ENCODE measurements at regions not wholly inside any gene's neighbourhood (a gene's known extent, or its start where the extent isn't known, plus 50 kb on each side); places are given as distances from the start of the nearest gene placed in this dataset.

GRCh38 chr9:116078640-116079039, 75.0 kb upstream of the PAPPA start:
- Histone ChIP-seq H3K27me3 (ENCODE audit: insufficient read depth, low read length) (no peaks in the 10 kb centered on the region), H3K4me1 (ENCODE audit: control insufficient read depth, insufficient read depth, low read length, unreplicated experiment) (peaks cover 22% of the 10 kb centered on the region), H3K79me2 (ENCODE audit: control insufficient read depth, insufficient read depth, low read length, unreplicated experiment) (no peaks in the 10 kb centered on the region), H3K36me3 (ENCODE audit: insufficient read depth, low read length) (no peaks in the 10 kb centered on the region), H3K27ac (ENCODE audit: low read depth, low read length) (no peak overlapping the region), H3K4me3 (ENCODE audit: low read depth, low read length) (no peak overlapping the region), H2AFZ (ENCODE audit: low read length, unreplicated experiment) (no peak overlapping the region)

GRCh38 chr9:116080561-116080960, 73.0 kb upstream of the PAPPA start:
- Histone ChIP-seq H3K27ac (ENCODE audit: low read depth, low read length) (no peak overlapping the region), H3K36me3 (ENCODE audit: insufficient read depth, low read length) (no peaks in the 10 kb centered on the region), H3K4me1 (ENCODE audit: control insufficient read depth, insufficient read depth, low read length, unreplicated experiment) (peaks cover 3% of the 10 kb centered on the region), H3K79me2 (ENCODE audit: control insufficient read depth, insufficient read depth, low read length, unreplicated experiment) (no peaks in the 10 kb centered on the region), H2AFZ (ENCODE audit: low read length, unreplicated experiment) (no peak overlapping the region), H3K27me3 (ENCODE audit: insufficient read depth, low read length) (no peaks in the 10 kb centered on the region), H3K4me3 (ENCODE audit: low read depth, low read length) (no peak overlapping the region)

GRCh38 chr9:116081435-116082115, 72.0 kb upstream of the PAPPA start:
- Histone ChIP-seq H3K27ac (ENCODE audit: low read depth, low read length) (no peak overlapping the region), H3K27me3 (ENCODE audit: insufficient read depth, low read length) (no peaks in the 10 kb centered on the region), H2AFZ (ENCODE audit: low read length, unreplicated experiment) (no peak overlapping the region), H3K4me1 (ENCODE audit: control insufficient read depth, insufficient read depth, low read length, unreplicated experiment) (peaks cover 2% of the 10 kb centered on the region), H3K36me3 (ENCODE audit: insufficient read depth, low read length) (no peaks in the 10 kb centered on the region), H3K79me2 (ENCODE audit: control insufficient read depth, insufficient read depth, low read length, unreplicated experiment) (no peaks in the 10 kb centered on the region), H3K4me3 (ENCODE audit: low read depth, low read length) (no peak overlapping the region)

GRCh38 chr9:116083837-116084236, 69.8 kb upstream of the PAPPA start:
- H3K27ac ChIP-seq (ENCODE audit: low read depth, low read length): no peak overlapping the region
- H2AFZ ChIP-seq (ENCODE audit: low read length, unreplicated experiment): no peak overlapping the region
- H3K4me3 ChIP-seq (ENCODE audit: low read depth, low read length): no peak overlapping the region
- H3K36me3 ChIP-seq (ENCODE audit: insufficient read depth, low read length): no peaks in the 10 kb centered on the region
- no peaks in the 10 kb centered on the region for H3K27me3 ChIP-seq (ENCODE audit: insufficient read depth, low read length)
- H3K4me1 ChIP-seq (ENCODE audit: control insufficient read depth, insufficient read depth, low read length, unreplicated experiment): peaks cover 19% of the 10 kb centered on the region
- no peaks in the 10 kb centered on the region for H3K79me2 ChIP-seq (ENCODE audit: control insufficient read depth, insufficient read depth, low read length, unreplicated experiment)

- H3K27ac ChIP-seq (ENCODE audit: low read depth, low read length): no peak overlapping the region
- H3K79me2 ChIP-seq (ENCODE audit: control insufficient read depth, insufficient read depth, low read length, unreplicated experiment): no peaks in the 10 kb centered on the region
- H3K36me3 ChIP-seq (ENCODE audit: insufficient read depth, low read length): no peaks in the 10 kb centered on the region
- no peak overlapping the region for H2AFZ ChIP-seq (ENCODE audit: low read length, unreplicated experiment)
- no peak overlapping the region for H3K4me3 ChIP-seq (ENCODE audit: low read depth, low read length)
- H3K4me1 ChIP-seq (ENCODE audit: control insufficient read depth, insufficient read depth, low read length, unreplicated experiment): peaks cover 21% of the 10 kb centered on the region
- no peaks in the 10 kb centered on the region for H3K27me3 ChIP-seq (ENCODE audit: insufficient read depth, low read length)
Observed at GRCh38 chr9:116084497-116084896, 69.1 kb upstream of the PAPPA start.

GRCh38 chr9:116087246-116087645, 66.3 kb upstream of the PAPPA start:
- Histone ChIP-seq H2AFZ (ENCODE audit: low read length, unreplicated experiment) (no peak overlapping the region), H3K27me3 (ENCODE audit: insufficient read depth, low read length) (no peaks in the 10 kb centered on the region), H3K4me1 (ENCODE audit: control insufficient read depth, insufficient read depth, low read length, unreplicated experiment) (peaks cover 21% of the 10 kb centered on the region), H3K36me3 (ENCODE audit: insufficient read depth, low read length) (no peaks in the 10 kb centered on the region), H3K4me3 (ENCODE audit: low read depth, low read length) (0 out of 2 replicates have a peak overlapping the region, but pooled peaks have one; percentile 17), H3K79me2 (ENCODE audit: control insufficient read depth, insufficient read depth, low read length, unreplicated experiment) (no peaks in the 10 kb centered on the region), H3K27ac (ENCODE audit: low read depth, low read length) (peak overlapping the region; percentile 88)

GRCh38 chr9:116087751-116088194, 65.8 kb upstream of the PAPPA start:
- Histone ChIP-seq H3K27me3 (ENCODE audit: insufficient read depth, low read length) (no peaks in the 10 kb centered on the region), H2AFZ (ENCODE audit: low read length, unreplicated experiment) (no peak overlapping the region), H3K79me2 (ENCODE audit: control insufficient read depth, insufficient read depth, low read length, unreplicated experiment) (no peaks in the 10 kb centered on the region), H3K4me1 (ENCODE audit: control insufficient read depth, insufficient read depth, low read length, unreplicated experiment) (peaks cover 21% of the 10 kb centered on the region), H3K4me3 (ENCODE audit: low read depth, low read length) (peak overlapping the region; percentile 17; the same call in 1 of the 2 replicates), H3K27ac (ENCODE audit: low read depth, low read length) (peak overlapping the region; percentile 88), H3K36me3 (ENCODE audit: insufficient read depth, low read length) (no peaks in the 10 kb centered on the region)

- Histone ChIP-seq H2AFZ (ENCODE audit: low read length, unreplicated experiment) (no peak overlapping the region), H3K79me2 (ENCODE audit: control insufficient read depth, insufficient read depth, low read length, unreplicated experiment) (no peaks in the 10 kb centered on the region), H3K4me3 (ENCODE audit: low read depth, low read length) (no peak overlapping the region), H3K4me1 (ENCODE audit: control insufficient read depth, insufficient read depth, low read length, unreplicated experiment) (peaks cover 21% of the 10 kb centered on the region), H3K36me3 (ENCODE audit: insufficient read depth, low read length) (no peaks in the 10 kb centered on the region), H3K27ac (ENCODE audit: low read depth, low read length) (peak overlapping the region; percentile 88), H3K27me3 (ENCODE audit: insufficient read depth, low read length) (no peaks in the 10 kb centered on the region)
Observed at GRCh38 chr9:116088396-116088795, 65.2 kb upstream of the PAPPA start.

- H2AFZ ChIP-seq (ENCODE audit: low read length, unreplicated experiment): no peak overlapping the region
- H3K27me3 ChIP-seq (ENCODE audit: insufficient read depth, low read length): no peaks in the 10 kb centered on the region
- H3K27ac ChIP-seq (ENCODE audit: low read depth, low read length): no peak overlapping the region
- no peaks in the 10 kb centered on the region for H3K79me2 ChIP-seq (ENCODE audit: control insufficient read depth, insufficient read depth, low read length, unreplicated experiment)
- H3K36me3 ChIP-seq (ENCODE audit: insufficient read depth, low read length): no peaks in the 10 kb centered on the region
- H3K4me1 ChIP-seq (ENCODE audit: control insufficient read depth, insufficient read depth, low read length, unreplicated experiment): peaks cover 21% of the 10 kb centered on the region
- H3K4me3 ChIP-seq (ENCODE audit: low read depth, low read length): no peak overlapping the region
Observed at GRCh38 chr9:116090030-116090770, 63.4 kb upstream of the PAPPA start.

GRCh38 chr9:116094846-116095245, 58.7 kb upstream of the PAPPA start:
- Histone ChIP-seq H2AFZ (ENCODE audit: low read length, unreplicated experiment) (no peak overlapping the region), H3K4me3 (ENCODE audit: low read depth, low read length) (no peak overlapping the region), H3K27me3 (ENCODE audit: insufficient read depth, low read length) (no peaks in the 10 kb centered on the region), H3K79me2 (ENCODE audit: control insufficient read depth, insufficient read depth, low read length, unreplicated experiment) (no peaks in the 10 kb centered on the region), H3K36me3 (ENCODE audit: insufficient read depth, low read length) (no peaks in the 10 kb centered on the region), H3K4me1 (ENCODE audit: control insufficient read depth, insufficient read depth, low read length, unreplicated experiment) (peaks cover 27% of the 10 kb centered on the region), H3K27ac (ENCODE audit: low read depth, low read length) (no peak overlapping the region)

- no peak overlapping the region for H3K27ac ChIP-seq (ENCODE audit: low read depth, low read length)
- H2AFZ ChIP-seq (ENCODE audit: low read length, unreplicated experiment): no peak overlapping the region
- H3K79me2 ChIP-seq (ENCODE audit: control insufficient read depth, insufficient read depth, low read length, unreplicated experiment): no peaks in the 10 kb centered on the region
- no peaks in the 10 kb centered on the region for H3K27me3 ChIP-seq (ENCODE audit: insufficient read depth, low read length)
- peaks cover 32% of the 10 kb centered on the region for H3K4me1 ChIP-seq (ENCODE audit: control insufficient read depth, insufficient read depth, low read length, unreplicated experiment)
- H3K36me3 ChIP-seq (ENCODE audit: insufficient read depth, low read length): no peaks in the 10 kb centered on the region
- no peak overlapping the region for H3K4me3 ChIP-seq (ENCODE audit: low read depth, low read length)
Observed at GRCh38 chr9:116095403-116095802, 58.2 kb upstream of the PAPPA start.
